Gastroesophageal sphincter (tissue), 3 donors: ENCODE measurements at regions not wholly inside any gene's neighbourhood (a gene's known extent, or its start where the extent isn't known, plus 50 kb on each side); places are given as distances from the start of the nearest gene placed in this dataset.

Experiments
- CTCF ChIP-seq, 4 experiments: fragments of 200-600 bp in 2 of 4; fragments of 450-650 bp in 2 of 4; sonication (generic) in 1 of 4; IDR thresholded peaks; one replicate each; pipeline ENCODE4 v1.5.1; 2017 to 2019; ENCODE audit warnings: antibody characterized with exemption in 4 of 4, mild to moderate bottlenecking in 2 of 4, moderate library complexity in 2 of 4
- EP300 ChIP-seq: sonication (generic); formaldehyde crosslinking; IDR thresholded peaks from one replicate; pipeline ENCODE4 v1.6.1; 2017; ENCODE audit warnings: antibody characterized with exemption, mild to moderate bottlenecking
- POLR2A ChIP-seq, 2 donors: fragments of 450-650 bp; IDR thresholded peaks; one replicate each; pipeline ENCODE4 v1.6.1; 2017; ENCODE audit warnings: antibody characterized with exemption in 2 of 2, mild to moderate bottlenecking in 2 of 2, moderate library complexity in 1 of 2
- POLR2AphosphoS5 ChIP-seq: sonication (generic); formaldehyde crosslinking; IDR thresholded peaks from one replicate; pipeline ENCODE4 v1.6.1; 2017; ENCODE audit warnings: antibody characterized with exemption

GRCh38 chr20:48007351-48007750, 222.1 kb upstream of the SULF2 start:
- TF ChIP-seq CTCF (IDR thresholded peaks at IDR 0.05) (no peak), POLR2AphosphoS5 (no peak), POLR2A (IDR thresholded peaks at IDR 0.05) (no peak), EP300 (no peak)
